Right lobe of liver (tissue), 4 donors: ENCODE measurements at regions not wholly inside any gene's neighbourhood (a gene's known extent, or its start where the extent isn't known, plus 50 kb on each side); places are given as distances from the start of the nearest gene placed in this dataset.

Experiments used
- POLR2A ChIP-seq: fragments of 450-650 bp; IDR thresholded peaks from one replicate; pipeline ENCODE4 v1.6.1; 2017; ENCODE audit warnings: antibody characterized with exemption, mild to moderate bottlenecking
- TF ChIP-seq, protein P1 (sequence below), 4 donors: fragments of 200-600 bp in 3 of 4; fragments of 450-650 bp in 1 of 4; IDR thresholded peaks; one replicate each; pipeline versions ENCODE4 v1.5.1 to v1.8.0; 2016 to 2022; ENCODE audit warnings: antibody characterized with exemption in 4 of 4, mild to moderate bottlenecking in 2 of 4
- donor health status: DM: no; HTN: no; CAD: no.
- donor health status: DM: no; HTN: no; CAD: no.
- donor health status: DM: no; HTN: yes; CAD: no.

DNA sequence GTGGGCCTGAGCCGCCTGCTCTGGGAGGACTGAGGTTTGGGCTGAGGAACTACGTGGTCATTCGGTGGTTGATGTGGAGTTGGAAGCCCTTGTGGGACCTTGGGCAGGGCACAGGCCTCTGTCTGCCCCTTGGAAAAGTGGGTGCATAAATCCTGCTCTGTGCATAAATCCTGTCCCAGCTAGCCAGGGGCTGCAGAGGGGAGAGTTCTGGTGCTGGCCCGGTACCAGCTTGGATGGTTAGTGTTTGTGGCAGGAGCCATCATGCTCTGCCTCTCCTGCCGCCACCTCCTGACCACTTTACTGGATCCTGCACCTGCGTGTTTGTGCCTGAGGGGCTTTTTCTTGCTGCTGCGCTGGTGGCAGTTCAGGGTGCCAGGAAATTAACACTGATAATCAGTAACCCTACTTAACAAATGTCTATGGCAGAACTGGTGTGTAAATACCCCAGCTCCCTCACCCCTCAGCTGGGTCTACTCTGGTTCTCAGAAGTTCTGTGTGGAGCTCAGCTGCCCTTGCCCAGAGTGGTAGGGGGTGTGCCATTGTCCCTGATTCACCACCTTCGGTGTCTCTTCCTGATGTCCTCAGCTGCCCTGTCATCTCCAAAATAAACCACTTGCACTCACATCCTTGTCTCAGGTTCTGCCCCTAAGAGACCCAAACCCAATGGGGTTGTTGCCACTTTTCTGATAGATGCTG, 156.8 kb downstream of the GLI2 start:
- TF ChIP-seq, protein P1, sequence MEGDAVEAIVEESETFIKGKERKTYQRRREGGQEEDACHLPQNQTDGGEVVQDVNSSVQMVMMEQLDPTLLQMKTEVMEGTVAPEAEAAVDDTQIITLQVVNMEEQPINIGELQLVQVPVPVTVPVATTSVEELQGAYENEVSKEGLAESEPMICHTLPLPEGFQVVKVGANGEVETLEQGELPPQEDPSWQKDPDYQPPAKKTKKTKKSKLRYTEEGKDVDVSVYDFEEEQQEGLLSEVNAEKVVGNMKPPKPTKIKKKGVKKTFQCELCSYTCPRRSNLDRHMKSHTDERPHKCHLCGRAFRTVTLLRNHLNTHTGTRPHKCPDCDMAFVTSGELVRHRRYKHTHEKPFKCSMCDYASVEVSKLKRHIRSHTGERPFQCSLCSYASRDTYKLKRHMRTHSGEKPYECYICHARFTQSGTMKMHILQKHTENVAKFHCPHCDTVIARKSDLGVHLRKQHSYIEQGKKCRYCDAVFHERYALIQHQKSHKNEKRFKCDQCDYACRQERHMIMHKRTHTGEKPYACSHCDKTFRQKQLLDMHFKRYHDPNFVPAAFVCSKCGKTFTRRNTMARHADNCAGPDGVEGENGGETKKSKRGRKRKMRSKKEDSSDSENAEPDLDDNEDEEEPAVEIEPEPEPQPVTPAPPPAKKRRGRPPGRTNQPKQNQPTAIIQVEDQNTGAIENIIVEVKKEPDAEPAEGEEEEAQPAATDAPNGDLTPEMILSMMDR (IDR thresholded peaks at IDR 0.05), result no peak
- TF ChIP-seq POLR2A, result no peak
